PC-9 (cell line): ENCODE measurements at regions not wholly inside any gene's neighbourhood (a gene's known extent, or its start where the extent isn't known, plus 50 kb on each side); places are given as distances from the start of the nearest gene placed in this dataset.

Source experiments
- CTCF ChIP-seq: fragments of 200-600 bp; sonication (generic); conservative IDR thresholded peaks from 2 replicates; pipeline ENCODE4 v1.6.1; 2017; ENCODE audit warnings: mixed run types, antibody characterized with exemption, mild to moderate bottlenecking, moderate library complexity
- EZH2 ChIP-seq: fragments of 200-600 bp; sonication (generic); IDR thresholded peaks from 2 replicates; pipeline ENCODE4 v1.8.0; 2017; ENCODE audit warnings: antibody characterized with exemption, low read depth

- TF ChIP-seq CTCF (no peak), EZH2 (no peak)
These were observed 761.7 kb downstream of the ADGRL2 start for GRCh38 chr1:82562448-82562847.
